Nephron progenitor cell (in vitro differentiated cells): ENCODE measurements at regions not wholly inside any gene's neighbourhood (a gene's known extent, or its start where the extent isn't known, plus 50 kb on each side); places are given as distances from the start of the nearest gene placed in this dataset.

ENCODE experiments used
- DNase-seq: peaks from one replicate; pipeline ENCODE4 v3.0.0; 2021
- H3K27ac Mint-ChIP-seq: 2 replicates; pipeline ENCODE4 v1.8.0; 2021; ENCODE audit warnings: mild to moderate bottlenecking, moderate library complexity, mixed read lengths
- H3K27me3 Mint-ChIP-seq: 2 replicates; pipeline ENCODE4 v1.8.0; 2021; ENCODE audit warnings: mild to moderate bottlenecking, low read depth, mixed read lengths; ENCODE audit not compliant: poor library complexity
- H3K36me3 Mint-ChIP-seq: 2 replicates; pipeline ENCODE4 v1.8.0; 2021; ENCODE audit warnings: low read depth, mixed read lengths
- H3K4me1 Mint-ChIP-seq: 2 replicates; pipeline ENCODE4 v1.8.0; 2021; ENCODE audit warnings: mixed read lengths
- H3K4me3 Mint-ChIP-seq: 2 replicates; pipeline ENCODE4 v1.8.0; 2021; ENCODE audit warnings: mild to moderate bottlenecking, moderate library complexity, mixed read lengths
- H3K9me3 Mint-ChIP-seq: 2 replicates; pipeline ENCODE4 v1.8.0; 2021; ENCODE audit warnings: mild to moderate bottlenecking, moderate library complexity, mixed read lengths
- TF ChIP-seq, protein P1 (sequence below): fragments of 200-600 bp; sonication (generic); IDR thresholded peaks from 2 replicates; pipeline ENCODE4 v1.5.0; 2021; ENCODE audit warnings: antibody characterized with exemption

DNA sequence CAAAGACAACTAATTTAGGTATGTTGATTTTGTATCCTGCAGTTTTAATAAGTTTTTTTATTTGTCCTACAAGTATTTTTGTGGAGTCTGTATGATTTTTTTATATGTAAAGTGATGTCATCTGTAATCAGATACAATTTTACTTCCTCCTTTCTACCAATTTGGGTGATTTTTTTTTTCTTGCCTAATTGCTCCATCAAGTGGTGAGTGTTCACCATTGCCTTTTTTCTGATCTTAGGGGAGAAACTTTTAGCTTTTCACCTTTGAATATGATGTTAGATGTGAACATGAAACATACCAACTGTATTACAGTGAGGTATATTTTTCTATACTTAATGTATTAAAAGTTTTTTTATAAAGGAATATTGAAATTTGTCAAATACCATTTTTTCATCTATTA lies 362.3 kb downstream of the PABPC4L start:
- H3K4me3 Mint-ChIP-seq, result no peak overlapping the region
- no peak for DNase-seq
- H3K9me3 Mint-ChIP-seq, result peaks cover 25% of the 10 kb centered on the region
- TF ChIP-seq, protein P1, sequence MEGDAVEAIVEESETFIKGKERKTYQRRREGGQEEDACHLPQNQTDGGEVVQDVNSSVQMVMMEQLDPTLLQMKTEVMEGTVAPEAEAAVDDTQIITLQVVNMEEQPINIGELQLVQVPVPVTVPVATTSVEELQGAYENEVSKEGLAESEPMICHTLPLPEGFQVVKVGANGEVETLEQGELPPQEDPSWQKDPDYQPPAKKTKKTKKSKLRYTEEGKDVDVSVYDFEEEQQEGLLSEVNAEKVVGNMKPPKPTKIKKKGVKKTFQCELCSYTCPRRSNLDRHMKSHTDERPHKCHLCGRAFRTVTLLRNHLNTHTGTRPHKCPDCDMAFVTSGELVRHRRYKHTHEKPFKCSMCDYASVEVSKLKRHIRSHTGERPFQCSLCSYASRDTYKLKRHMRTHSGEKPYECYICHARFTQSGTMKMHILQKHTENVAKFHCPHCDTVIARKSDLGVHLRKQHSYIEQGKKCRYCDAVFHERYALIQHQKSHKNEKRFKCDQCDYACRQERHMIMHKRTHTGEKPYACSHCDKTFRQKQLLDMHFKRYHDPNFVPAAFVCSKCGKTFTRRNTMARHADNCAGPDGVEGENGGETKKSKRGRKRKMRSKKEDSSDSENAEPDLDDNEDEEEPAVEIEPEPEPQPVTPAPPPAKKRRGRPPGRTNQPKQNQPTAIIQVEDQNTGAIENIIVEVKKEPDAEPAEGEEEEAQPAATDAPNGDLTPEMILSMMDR, result no peak
- no peaks in the 10 kb centered on the region for H3K4me1 Mint-ChIP-seq
- H3K27ac Mint-ChIP-seq, result no peak overlapping the region
- H3K27me3 Mint-ChIP-seq, result no peaks in the 10 kb centered on the region
- H3K36me3 Mint-ChIP-seq, result no peaks in the 10 kb centered on the region

DNA sequence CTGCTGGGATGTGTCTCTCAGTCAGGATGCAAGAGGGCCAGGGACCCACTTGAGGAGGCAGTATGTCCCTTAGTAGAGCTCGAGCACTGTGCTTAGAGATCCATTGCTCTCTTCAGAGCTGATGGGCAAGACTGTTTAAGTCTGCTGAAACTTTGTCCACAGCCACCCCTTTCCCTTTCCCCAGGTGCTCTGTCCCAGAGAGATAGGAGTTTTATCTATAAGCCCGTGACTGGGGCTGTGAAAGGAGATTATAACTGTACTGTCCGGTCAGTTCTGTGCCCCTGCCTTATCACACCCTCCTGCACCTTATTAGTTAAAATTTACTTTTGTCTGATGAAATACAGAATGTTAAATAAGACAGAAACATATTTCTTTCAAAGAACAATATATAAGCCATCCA lies 378.4 kb downstream of the PABPC4L start:
- peaks cover under 1% of the 10 kb centered on the region for H3K9me3 Mint-ChIP-seq
- no peaks in the 10 kb centered on the region for H3K36me3 Mint-ChIP-seq
- no peak overlapping the region for H3K4me3 Mint-ChIP-seq
- no peak for DNase-seq
- no peaks in the 10 kb centered on the region for H3K27me3 Mint-ChIP-seq
- H3K27ac Mint-ChIP-seq, result no peak overlapping the region
- TF ChIP-seq, protein P1, result no peak
- no peaks in the 10 kb centered on the region for H3K4me1 Mint-ChIP-seq

DNA sequence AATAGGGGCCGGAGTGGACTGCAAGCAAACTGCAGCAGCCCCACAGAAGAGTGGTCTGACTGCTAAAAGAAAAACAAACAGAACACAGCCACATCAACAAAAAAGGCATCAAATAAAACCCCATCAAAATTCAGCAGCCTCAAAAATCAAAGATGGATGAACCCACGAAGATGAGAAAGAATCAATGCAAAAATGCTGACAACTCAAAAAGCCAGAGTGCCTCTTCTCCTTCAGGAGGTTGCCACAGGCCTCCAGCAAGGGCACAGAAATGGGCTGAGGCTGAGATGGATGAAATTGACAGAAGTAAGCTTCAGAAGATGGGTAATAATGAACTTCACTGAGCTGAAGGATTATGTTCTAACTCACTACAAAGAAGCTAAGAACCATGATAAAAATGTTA lies 388.6 kb downstream of the PABPC4L start:
- Mint-ChIP-seq H3K4me3 (no peak overlapping the region), H3K27ac (no peak overlapping the region), H3K36me3 (no peaks in the 10 kb centered on the region), H3K27me3 (no peaks in the 10 kb centered on the region), H3K9me3 (peaks cover 7% of the 10 kb centered on the region), H3K4me1 (no peaks in the 10 kb centered on the region)
- no peak for DNase-seq
- TF ChIP-seq, protein P1, result no peak

DNA sequence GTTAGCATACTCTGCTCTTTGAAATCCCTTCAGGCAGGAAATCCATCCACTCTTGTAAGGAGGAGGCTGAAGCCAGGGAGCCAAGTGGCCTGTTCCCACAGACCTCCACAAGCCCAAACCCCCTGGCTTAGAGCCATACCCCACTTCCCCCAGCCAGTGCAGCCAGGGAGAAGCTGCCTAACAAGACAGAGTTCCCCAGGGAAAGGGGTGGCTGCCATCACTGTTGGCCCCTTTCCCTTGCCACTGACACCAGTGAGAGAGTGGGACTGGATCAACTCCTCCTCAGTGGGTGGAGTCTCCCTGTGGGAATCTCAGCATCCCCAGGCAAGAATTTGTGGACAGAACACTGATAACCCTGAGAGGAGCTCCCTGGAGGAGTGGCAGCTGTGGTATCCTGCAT lies 389.4 kb downstream of the PABPC4L start:
- TF ChIP-seq, protein P1, result no peak
- DNase-seq, result no peak

DNA sequence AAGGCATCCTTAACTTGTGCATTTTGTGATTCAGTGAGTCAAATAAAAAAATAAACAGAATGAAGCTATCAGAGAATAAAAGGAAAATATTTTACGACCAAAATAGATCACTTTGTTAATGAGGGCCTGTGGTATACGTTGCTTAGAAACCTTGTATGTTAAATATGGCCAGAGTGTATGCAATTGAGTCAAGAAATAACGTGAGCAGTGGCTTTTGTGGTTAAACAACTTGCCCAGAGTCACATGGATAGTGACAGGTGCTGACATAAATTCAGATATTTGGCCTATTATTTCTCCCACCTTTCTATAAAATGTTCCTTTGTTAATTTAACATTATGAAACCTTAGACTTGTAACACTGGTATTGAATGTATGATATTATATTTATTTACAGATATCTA lies 393.4 kb downstream of the PABPC4L start:
- H3K36me3 Mint-ChIP-seq, result no peaks in the 10 kb centered on the region
- H3K27ac Mint-ChIP-seq, result no peak overlapping the region
- DNase-seq, result no peak
- H3K4me1 Mint-ChIP-seq, result no peaks in the 10 kb centered on the region
- H3K9me3 Mint-ChIP-seq, result no peaks in the 10 kb centered on the region
- H3K27me3 Mint-ChIP-seq, result no peaks in the 10 kb centered on the region
- no peak overlapping the region for H3K4me3 Mint-ChIP-seq
- TF ChIP-seq, protein P1, result no peak

More for the DNA sequence above, 389.4 kb downstream of the PABPC4L start:
- H3K27ac Mint-ChIP-seq, result no peak overlapping the region
- H3K4me1 Mint-ChIP-seq, result no peaks in the 10 kb centered on the region
- H3K36me3 Mint-ChIP-seq, result no peaks in the 10 kb centered on the region
- no peaks in the 10 kb centered on the region for H3K27me3 Mint-ChIP-seq
- no peak overlapping the region for H3K4me3 Mint-ChIP-seq
- H3K9me3 Mint-ChIP-seq, result peaks cover 1% of the 10 kb centered on the region

DNA sequence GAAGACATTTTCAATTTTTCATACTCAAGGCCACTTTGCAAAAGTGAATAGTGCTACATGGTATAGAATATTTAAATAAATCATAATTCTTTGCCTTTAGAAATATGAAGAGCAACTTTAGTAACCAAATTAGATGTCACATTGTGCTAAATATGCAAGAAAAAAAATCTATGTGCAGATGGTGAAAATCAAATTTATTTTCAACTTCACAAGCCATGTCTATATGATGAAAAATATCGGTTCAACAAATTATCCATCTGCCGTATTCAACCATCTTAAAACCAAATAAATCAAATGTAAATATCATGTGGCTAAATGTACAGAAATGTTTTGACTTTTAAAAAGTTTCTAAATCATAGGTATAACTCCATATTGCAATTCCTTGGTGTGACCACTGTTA lies 398.2 kb downstream of the PABPC4L start:
- Mint-ChIP-seq H3K27me3 (no peaks in the 10 kb centered on the region), H3K27ac (no peak overlapping the region), H3K36me3 (no peaks in the 10 kb centered on the region), H3K4me3 (no peak overlapping the region), H3K9me3 (no peaks in the 10 kb centered on the region), H3K4me1 (no peaks in the 10 kb centered on the region)
- TF ChIP-seq, protein P1, result no peak
- DNase-seq, result no peak
